Neuronal stem cell (in vitro differentiated cells): ENCODE measurements at regions not wholly inside any gene's neighbourhood (a gene's known extent, or its start where the extent isn't known, plus 50 kb on each side); places are given as distances from the start of the nearest gene placed in this dataset.

ENCODE experiments used
- DNase-seq: peaks from one replicate; pipeline ENCODE4 v3.0.0-alpha.2; 2013; ENCODE audit warnings: low spot score
- H2AFZ ChIP-seq: one replicate; pipeline ENCODE4 v1.6.1; 2013; ENCODE audit warnings: mild to moderate bottlenecking, low read length, inconsistent platforms
- H2AK5ac ChIP-seq: 2 replicates; pipeline ENCODE4 v1.6.1; 2013; ENCODE audit warnings: low read depth, mild to moderate bottlenecking, inconsistent platforms, low read length, moderate library complexity, mixed read lengths
- H2BK120ac ChIP-seq: 2 replicates; pipeline ENCODE4 v1.6.1; 2013; ENCODE audit warnings: low read depth, mild to moderate bottlenecking, inconsistent platforms, low read length, moderate library complexity, mixed read lengths
- H2BK12ac ChIP-seq: one replicate; pipeline ENCODE4 v1.6.1; 2013; ENCODE audit warnings: low read length, inconsistent platforms
- H2BK15ac ChIP-seq: 2 replicates; pipeline ENCODE4 v1.6.1; 2013; ENCODE audit warnings: mild to moderate bottlenecking, low read length, inconsistent platforms, mixed read lengths
- H2BK5ac ChIP-seq: one replicate; pipeline ENCODE4 v1.6.1; 2013; ENCODE audit warnings: inconsistent platforms, mild to moderate bottlenecking, low read length, moderate library complexity
- H3K14ac ChIP-seq: one replicate; pipeline ENCODE4 v1.6.1; 2013; ENCODE audit warnings: low read length, inconsistent platforms
- H3K18ac ChIP-seq: 2 replicates; pipeline ENCODE4 v1.6.1; 2013; ENCODE audit warnings: low read length, inconsistent platforms
- H3K23ac ChIP-seq: 2 replicates; pipeline ENCODE4 v1.6.1; 2013; ENCODE audit warnings: low read depth, mild to moderate bottlenecking, mixed read lengths, low read length, inconsistent platforms; ENCODE audit not compliant: poor library complexity
- H3K27ac ChIP-seq: replicated peaks from 3 replicates; pipeline ENCODE4 v1.5.1; 2013; ENCODE audit warnings: low read length, inconsistent platforms
- H3K27me3 ChIP-seq, 3 experiments: 2 replicates each; pipeline ENCODE4 v1.6.1; 2013; ENCODE audit warnings: low read length in 3 of 3, mild to moderate bottlenecking in 2 of 3, inconsistent platforms in 1 of 3, low read depth in 1 of 3, mixed read lengths in 1 of 3, moderate library complexity in 1 of 3; ENCODE audit not compliant: control insufficient read depth in 3 of 3, insufficient read depth in 3 of 3
- H3K36me3 ChIP-seq, 2 donors: replicated peaks in 1 of 2; 2 replicates each; pipeline ENCODE4 v1.6.1; 2013; ENCODE audit warnings: low read length in 2 of 2; ENCODE audit not compliant: control insufficient read depth in 2 of 2, insufficient read depth in 2 of 2
- H3K4ac ChIP-seq: 2 replicates; pipeline ENCODE4 v1.6.1; 2013; ENCODE audit warnings: inconsistent platforms, mild to moderate bottlenecking, low read length, moderate library complexity
- H3K4me1 ChIP-seq, 2 donors: 1 replicate in 1 of 2; 2 replicates in 1 of 2; pipeline ENCODE4 v1.6.1; 2013; ENCODE audit warnings: low read length in 2 of 2, low read depth in 1 of 2; ENCODE audit not compliant: control insufficient read depth in 2 of 2, insufficient read depth in 1 of 2
- H3K4me2 ChIP-seq: one replicate; pipeline ENCODE4 v1.6.1; 2013; ENCODE audit warnings: mild to moderate bottlenecking, low read length, inconsistent platforms; ENCODE audit not compliant: insufficient read depth, poor library complexity, severe bottlenecking
- H3K4me3 ChIP-seq, 2 donors: 2 replicates each; pipeline ENCODE4 v1.5.1; 2013; ENCODE audit warnings: low read length in 2 of 2, mild to moderate bottlenecking in 2 of 2, inconsistent platforms in 1 of 2, moderate library complexity in 1 of 2
- H3K79me1 ChIP-seq: one replicate; pipeline ENCODE4 v1.6.1; 2013; ENCODE audit warnings: low read depth, mild to moderate bottlenecking, inconsistent platforms, low read length, moderate library complexity
- H3K9ac ChIP-seq: one replicate; pipeline ENCODE4 v1.6.1; 2013; ENCODE audit warnings: mild to moderate bottlenecking, low read depth, low read length, inconsistent platforms; ENCODE audit not compliant: poor library complexity
- H3K9me3 ChIP-seq, 2 donors: replicated peaks in 1 of 2; 2 replicates each; pipeline versions ENCODE3 to v1.6.1; 2013; ENCODE audit warnings: low read length in 2 of 2, mild to moderate bottlenecking in 2 of 2, inconsistent platforms in 1 of 2, low read depth in 1 of 2, mixed read lengths in 1 of 2, moderate library complexity in 1 of 2; ENCODE audit not compliant: control insufficient read depth in 2 of 2, insufficient read depth in 1 of 2
- H4K8ac ChIP-seq: one replicate; pipeline ENCODE4 v1.6.1; 2013; ENCODE audit warnings: low read depth, mild to moderate bottlenecking, inconsistent platforms, low read length, moderate library complexity
- H4K91ac ChIP-seq: one replicate; pipeline ENCODE4 v1.6.1; 2013; ENCODE audit warnings: low read length, low read depth, mild to moderate bottlenecking, inconsistent platforms; ENCODE audit not compliant: poor library complexity
- WGBS, 2 donors: extraction: QIAGEN DNeasy Blood & Tissue Kit; methylation state at CpG; one replicate each; pipeline ENCODE4 v1.1.7; 2013; ENCODE audit warnings: missing lambda C conversion rate in 2 of 2, mixed read lengths in 1 of 2; ENCODE audit not compliant: insufficient read length in 2 of 2, insufficient replicate concordance in 1 of 2; ENCODE audit errors: extremely low coverage in 2 of 2; 5-methylcytosine and 5-hydroxymethylcytosine counted together

DNA sequence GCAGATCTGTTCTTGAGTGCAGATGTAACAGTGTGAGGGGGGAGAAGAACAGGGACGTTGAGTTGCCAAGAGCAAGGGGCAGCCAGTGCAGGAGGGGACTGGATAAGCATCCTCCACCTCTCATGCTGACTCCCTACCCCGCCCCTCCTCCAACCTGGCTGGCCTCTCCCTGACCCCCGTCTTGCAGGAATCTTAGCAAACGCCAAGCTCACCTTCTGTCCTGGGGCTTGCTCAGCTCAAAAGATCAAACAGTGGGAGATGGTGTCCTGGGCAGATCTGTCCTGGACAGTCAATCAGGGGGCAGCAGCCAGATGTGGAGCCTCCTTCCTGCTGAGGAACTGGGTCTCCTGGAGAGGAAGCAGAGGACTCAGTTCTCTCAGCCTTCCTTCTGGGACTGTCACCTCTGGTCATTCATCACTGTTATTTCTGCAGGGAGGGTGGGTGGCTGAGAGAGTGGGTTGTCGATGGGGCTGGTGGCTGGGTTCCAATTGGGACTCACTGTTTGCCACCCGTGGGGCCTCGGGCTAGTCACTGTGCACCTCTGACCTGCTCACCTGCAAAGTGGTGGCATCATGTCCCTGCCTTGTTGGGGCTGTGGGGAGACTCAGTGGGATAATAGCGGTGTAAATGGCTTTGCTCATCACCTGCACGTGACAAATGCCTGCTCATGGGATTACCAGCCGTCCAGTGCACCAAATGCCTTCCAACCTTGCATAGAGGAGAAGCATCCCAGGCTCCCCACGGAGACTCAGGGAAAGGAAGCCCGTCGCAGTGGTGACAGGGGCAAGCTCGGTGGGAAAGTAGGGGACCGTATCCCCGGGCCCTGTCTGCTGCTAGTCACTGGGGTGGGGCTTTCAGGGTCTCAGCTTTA is 154.4 kb downstream of the PTPRU start:
- no peaks in the 10 kb centered on the region for H3K79me1 ChIP-seq
- peak overlapping the region; percentile 33 for H2BK5ac ChIP-seq
- no peak overlapping the region for H4K8ac ChIP-seq
- H3K4me2 ChIP-seq, result no peak overlapping the region
- H3K4me3 ChIP-seq, result no peak overlapping the region
- no CpG with 5 or more reads among the region's 16 CpGs for WGBS, 2 donors
- H3K18ac ChIP-seq, result peak overlapping the region; percentile 69
- peak overlapping the region; percentile 13 for H2AK5ac ChIP-seq
- H2BK15ac ChIP-seq, result no peak overlapping the region
- no peak overlapping the region for H2BK12ac ChIP-seq
- no peak overlapping the region for H3K4ac ChIP-seq
- peak overlapping the region; percentile 27 for H3K23ac ChIP-seq
- peaks cover 0 to 3% of the 10 kb centered on the region in 2 donors for H3K4me1 ChIP-seq
- H3K27me3 ChIP-seq, result no peaks in the 10 kb centered on the region
- H2BK120ac ChIP-seq, result no peak overlapping the region
- H3K27ac ChIP-seq, result no peak overlapping the region
- DNase-seq, result no peak
- no peak overlapping the region for H3K9ac ChIP-seq
- H3K14ac ChIP-seq, result no peak overlapping the region
- no peaks in the 10 kb centered on the region for H3K36me3 ChIP-seq
- H3K9me3 ChIP-seq, result no peaks in the 10 kb centered on the region
- no peak overlapping the region for H4K91ac ChIP-seq
- H2AFZ ChIP-seq, result no peak overlapping the region

DNA sequence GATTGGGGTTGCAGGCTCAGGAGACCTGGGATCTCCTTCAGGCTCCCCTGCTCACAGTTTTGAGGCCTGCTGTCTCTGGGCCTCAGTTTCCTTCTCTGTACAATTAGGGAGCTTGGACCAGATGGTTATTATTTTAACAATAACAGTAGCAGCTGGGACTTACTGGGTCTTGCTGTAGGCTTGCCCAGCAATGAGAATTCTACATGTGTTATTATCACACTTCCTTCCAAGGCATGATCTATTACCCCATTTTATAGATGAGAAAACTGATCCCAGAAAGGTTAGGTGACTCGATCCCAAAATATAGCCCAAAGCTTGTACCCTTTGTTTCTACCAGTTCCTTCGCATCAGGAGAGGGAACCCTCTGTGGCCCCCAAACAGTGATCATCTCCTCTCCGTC is 153.8 kb downstream of the PTPRU start:
- Histone ChIP-seq H3K27ac (no peak overlapping the region), H3K79me1 (no peaks in the 10 kb centered on the region), H2AFZ (no peak overlapping the region), H3K14ac (no peak overlapping the region), H3K4me3 (no peak overlapping the region), H3K4me2 (no peak overlapping the region), H2AK5ac (no peak overlapping the region), H2BK15ac (no peak overlapping the region), H2BK5ac (no peak overlapping the region), H2BK120ac (no peak overlapping the region), H4K91ac (no peak overlapping the region), H2BK12ac (no peak overlapping the region), H3K18ac (no peak overlapping the region), H4K8ac (no peak overlapping the region), H3K23ac (no peak overlapping the region), H3K9ac (no peak overlapping the region), H3K27me3 (no peaks in the 10 kb centered on the region), H3K4ac (no peak overlapping the region), H3K4me1 (peaks cover 0 to 3% of the 10 kb centered on the region in 2 donors), H3K36me3 (no peaks in the 10 kb centered on the region), H3K9me3 (no peaks in the 10 kb centered on the region)
- no CpG with 5 or more reads among the region's 3 CpGs for WGBS, 2 donors
- no peak for DNase-seq

DNA sequence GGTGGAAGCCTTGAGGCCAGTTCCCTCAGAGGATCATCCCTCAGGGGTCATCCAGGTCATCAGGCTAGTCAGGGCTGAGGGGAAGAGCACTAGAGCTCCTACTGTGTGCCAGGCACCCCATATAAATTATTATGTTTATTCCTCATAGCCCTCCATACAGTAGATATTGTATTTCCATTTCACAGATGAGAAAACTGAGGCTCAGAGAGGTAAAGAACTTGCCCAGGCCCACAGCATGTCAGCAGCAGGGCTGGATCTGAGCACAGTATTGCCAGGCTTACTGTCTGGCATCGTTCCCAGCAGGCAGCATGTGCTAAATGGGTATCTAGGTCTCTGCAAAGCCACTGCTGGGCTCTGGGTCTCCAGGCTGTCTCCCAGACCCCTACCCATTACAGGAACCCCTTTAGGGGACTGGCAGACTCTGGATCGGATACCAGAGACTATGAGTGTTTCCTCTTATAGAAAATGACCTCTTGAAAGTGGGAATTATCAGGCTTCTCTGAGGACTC is 153.3 kb downstream of the PTPRU start:
- Histone ChIP-seq H4K8ac (no peak overlapping the region), H2BK120ac (no peak overlapping the region), H3K23ac (no peak overlapping the region), H3K4me3 (no peak overlapping the region), H4K91ac (no peak overlapping the region), H3K27ac (no peak overlapping the region), H2BK12ac (no peak overlapping the region), H3K4ac (no peak overlapping the region), H3K27me3 (no peaks in the 10 kb centered on the region), H2AK5ac (no peak overlapping the region), H2AFZ (no peak overlapping the region), H3K9me3 (no peaks in the 10 kb centered on the region), H3K79me1 (no peaks in the 10 kb centered on the region), H3K4me2 (no peak overlapping the region), H3K4me1 (peaks cover 0 to 3% of the 10 kb centered on the region in 2 donors), H2BK5ac (no peak overlapping the region), H3K14ac (no peak overlapping the region), H3K36me3 (no peaks in the 10 kb centered on the region), H3K9ac (no peak overlapping the region), H2BK15ac (no peak overlapping the region), H3K18ac (no peak overlapping the region)
- no CpG with 5 or more reads among the region's 2 CpGs for WGBS, 2 donors
- DNase-seq, result no peak

DNA sequence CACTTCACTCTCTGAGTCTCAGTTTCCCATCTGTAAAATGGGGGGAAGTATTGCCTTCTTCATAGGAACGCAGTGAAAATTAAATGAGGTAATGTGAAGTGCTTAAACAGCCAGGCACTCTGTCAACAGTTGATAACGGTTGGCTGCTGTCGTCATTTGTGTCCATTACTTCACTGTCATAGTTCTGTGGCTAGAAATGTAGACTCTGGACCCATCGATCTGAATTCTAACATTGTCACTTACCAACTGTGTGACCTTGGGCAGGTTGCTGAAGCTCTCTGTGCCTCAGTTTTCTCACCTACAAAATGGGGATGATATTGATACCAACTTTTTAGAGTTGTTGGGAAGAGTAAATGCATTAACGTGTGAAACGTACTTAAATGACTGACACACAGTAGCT is 152.6 kb downstream of the PTPRU start:
- Histone ChIP-seq H3K4me2 (no peak overlapping the region), H3K9me3 (no peaks in the 10 kb centered on the region), H2BK12ac (no peak overlapping the region), H2BK5ac (no peak overlapping the region), H2BK15ac (no peak overlapping the region), H2AFZ (no peak overlapping the region), H3K9ac (no peak overlapping the region), H3K14ac (no peak overlapping the region), H4K91ac (no peak overlapping the region), H2BK120ac (no peak overlapping the region), H3K27me3 (no peaks in the 10 kb centered on the region), H3K36me3 (no peaks in the 10 kb centered on the region), H3K18ac (no peak overlapping the region), H2AK5ac (no peak overlapping the region), H3K27ac (no peak overlapping the region), H3K23ac (no peak overlapping the region), H4K8ac (no peak overlapping the region), H3K4me3 (no peak overlapping the region), H3K4me1 (peaks cover 0 to 3% of the 10 kb centered on the region in 2 donors), H3K79me1 (no peaks in the 10 kb centered on the region), H3K4ac (no peak overlapping the region)
- DNase-seq, result no peak
- WGBS, 2 donors, result no CpG with 5 or more reads among the region's 6 CpGs
